Fibroblast of the aortic adventitia (primary cell): ENCODE measurements at regions not wholly inside any gene's neighbourhood (a gene's known extent, or its start where the extent isn't known, plus 50 kb on each side); places are given as distances from the start of the nearest gene placed in this dataset.
"Not testable (repeated sequence)": the region's sequence is repeated elsewhere in the genome, so short reads cannot be mapped to it uniquely, and the experiment has no call there.

Experiments
- DNase-seq: peaks from one replicate; pipeline ENCODE4 v3.0.0-alpha.2; 2010; ENCODE audit warnings: low read depth
- H3K4me3 ChIP-seq: 2 replicates; pipeline ENCODE4 v1.5.1; 2011; ENCODE audit warnings: low read depth, mild to moderate bottlenecking, control low read depth, low read length, moderate library complexity
- TF ChIP-seq, protein P1 (sequence below): IDR thresholded peaks from 2 replicates; pipeline ENCODE4 v1.5.1; 2011; ENCODE audit warnings: mild to moderate bottlenecking, low read length, control low read depth, inconsistent platforms; ENCODE audit not compliant: insufficient read depth

DNA sequence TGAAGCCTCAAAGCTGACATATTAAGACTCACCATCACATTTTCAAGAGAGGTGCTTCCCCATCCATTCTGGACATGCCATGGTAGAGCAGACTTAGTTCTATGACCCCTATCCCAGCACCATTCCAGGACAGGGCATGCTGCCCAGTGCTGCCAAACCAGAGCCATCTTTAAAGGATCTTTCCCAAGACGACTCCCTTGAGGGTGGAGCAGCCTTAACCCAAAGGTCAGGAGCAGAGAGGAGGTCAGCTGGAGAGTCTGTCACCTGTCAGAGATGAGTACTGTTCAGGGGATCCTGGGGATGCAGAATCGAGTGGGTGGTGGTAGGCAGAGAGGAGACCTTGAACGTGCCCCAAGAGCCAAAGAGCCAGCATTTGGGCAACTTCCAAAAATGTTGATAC, 459.8 kb downstream of the STK39 start:
- TF ChIP-seq, protein P1, sequence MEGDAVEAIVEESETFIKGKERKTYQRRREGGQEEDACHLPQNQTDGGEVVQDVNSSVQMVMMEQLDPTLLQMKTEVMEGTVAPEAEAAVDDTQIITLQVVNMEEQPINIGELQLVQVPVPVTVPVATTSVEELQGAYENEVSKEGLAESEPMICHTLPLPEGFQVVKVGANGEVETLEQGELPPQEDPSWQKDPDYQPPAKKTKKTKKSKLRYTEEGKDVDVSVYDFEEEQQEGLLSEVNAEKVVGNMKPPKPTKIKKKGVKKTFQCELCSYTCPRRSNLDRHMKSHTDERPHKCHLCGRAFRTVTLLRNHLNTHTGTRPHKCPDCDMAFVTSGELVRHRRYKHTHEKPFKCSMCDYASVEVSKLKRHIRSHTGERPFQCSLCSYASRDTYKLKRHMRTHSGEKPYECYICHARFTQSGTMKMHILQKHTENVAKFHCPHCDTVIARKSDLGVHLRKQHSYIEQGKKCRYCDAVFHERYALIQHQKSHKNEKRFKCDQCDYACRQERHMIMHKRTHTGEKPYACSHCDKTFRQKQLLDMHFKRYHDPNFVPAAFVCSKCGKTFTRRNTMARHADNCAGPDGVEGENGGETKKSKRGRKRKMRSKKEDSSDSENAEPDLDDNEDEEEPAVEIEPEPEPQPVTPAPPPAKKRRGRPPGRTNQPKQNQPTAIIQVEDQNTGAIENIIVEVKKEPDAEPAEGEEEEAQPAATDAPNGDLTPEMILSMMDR = no peak
- no peak overlapping the region for H3K4me3 ChIP-seq

DNA sequence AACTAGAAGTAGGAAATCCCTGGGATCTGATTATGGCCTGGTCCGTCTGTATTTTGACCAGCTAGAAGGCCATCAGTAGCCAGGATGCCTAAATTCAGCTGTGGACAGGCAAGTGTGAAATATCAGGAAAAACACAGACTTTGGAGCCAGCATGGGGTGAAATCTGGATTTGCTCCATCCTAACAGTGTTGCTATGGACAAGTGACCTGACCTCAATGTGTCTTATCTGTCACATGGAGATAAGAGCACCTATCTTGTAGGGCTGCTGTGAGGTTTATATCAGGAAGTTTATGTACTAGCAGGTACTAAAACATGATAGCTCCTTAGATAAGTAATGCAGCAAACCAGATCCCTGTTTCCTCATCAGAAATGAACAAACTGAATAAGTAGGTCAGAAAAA, 460.4 kb downstream of the STK39 start:
- no peak for DNase-seq
- no peak overlapping the region for H3K4me3 ChIP-seq

More for the DNA sequence above, 459.8 kb downstream of the STK39 start:
- DNase-seq = no peak

DNA sequence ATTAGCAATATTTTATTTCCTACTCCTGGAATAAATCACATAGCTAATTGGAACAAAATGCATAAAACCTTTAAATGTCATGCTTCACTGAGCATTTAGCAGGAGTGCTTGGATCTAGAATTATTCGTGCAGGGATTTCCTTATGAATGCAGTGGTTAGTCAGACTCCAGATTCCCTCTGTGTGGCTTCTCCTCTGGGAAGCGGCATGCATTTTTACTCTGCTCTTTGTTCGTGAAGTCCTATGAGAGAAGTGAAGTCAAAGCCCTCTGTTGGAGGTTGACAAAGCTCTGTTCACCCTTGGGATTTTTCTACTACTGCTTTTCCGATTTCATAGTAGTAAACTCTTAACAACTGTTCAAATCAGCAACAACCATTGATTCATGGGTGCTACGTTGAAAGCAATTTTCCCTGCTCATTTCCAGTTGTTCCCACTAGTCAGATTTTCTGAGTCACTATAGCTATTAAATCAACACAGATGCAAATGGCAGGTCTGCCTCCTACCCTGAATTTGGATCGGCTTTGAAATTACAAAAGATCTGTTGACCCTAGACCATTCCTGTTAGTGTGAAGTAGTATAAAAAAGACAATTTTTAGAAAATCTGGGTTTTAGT, 461.7 kb downstream of the STK39 start:
- DNase-seq = no peak
- TF ChIP-seq, protein P1 = no peak
- no peak overlapping the region for H3K4me3 ChIP-seq

More for the DNA sequence above, 460.4 kb downstream of the STK39 start:
- TF ChIP-seq, protein P1 = no peak

DNA sequence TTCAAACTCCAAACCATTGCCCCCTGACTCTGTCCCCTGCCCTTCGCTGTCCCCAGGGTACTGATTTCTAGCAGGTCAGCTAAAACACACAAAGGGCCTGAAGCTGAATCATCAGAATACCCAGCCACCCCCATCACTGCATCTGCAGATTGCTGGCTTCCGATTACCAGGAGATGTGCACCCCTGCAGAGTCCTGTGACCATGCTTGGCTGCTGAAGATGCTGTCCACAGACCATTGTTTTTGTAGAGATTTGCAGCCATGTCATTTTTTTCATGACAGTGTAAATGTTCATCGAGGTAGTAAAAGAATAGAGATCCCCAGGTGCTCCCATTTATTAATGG, 463.3 kb downstream of the STK39 start:
- DNase-seq = no peak
- TF ChIP-seq, protein P1 = no peak
- no peak overlapping the region for H3K4me3 ChIP-seq

DNA sequence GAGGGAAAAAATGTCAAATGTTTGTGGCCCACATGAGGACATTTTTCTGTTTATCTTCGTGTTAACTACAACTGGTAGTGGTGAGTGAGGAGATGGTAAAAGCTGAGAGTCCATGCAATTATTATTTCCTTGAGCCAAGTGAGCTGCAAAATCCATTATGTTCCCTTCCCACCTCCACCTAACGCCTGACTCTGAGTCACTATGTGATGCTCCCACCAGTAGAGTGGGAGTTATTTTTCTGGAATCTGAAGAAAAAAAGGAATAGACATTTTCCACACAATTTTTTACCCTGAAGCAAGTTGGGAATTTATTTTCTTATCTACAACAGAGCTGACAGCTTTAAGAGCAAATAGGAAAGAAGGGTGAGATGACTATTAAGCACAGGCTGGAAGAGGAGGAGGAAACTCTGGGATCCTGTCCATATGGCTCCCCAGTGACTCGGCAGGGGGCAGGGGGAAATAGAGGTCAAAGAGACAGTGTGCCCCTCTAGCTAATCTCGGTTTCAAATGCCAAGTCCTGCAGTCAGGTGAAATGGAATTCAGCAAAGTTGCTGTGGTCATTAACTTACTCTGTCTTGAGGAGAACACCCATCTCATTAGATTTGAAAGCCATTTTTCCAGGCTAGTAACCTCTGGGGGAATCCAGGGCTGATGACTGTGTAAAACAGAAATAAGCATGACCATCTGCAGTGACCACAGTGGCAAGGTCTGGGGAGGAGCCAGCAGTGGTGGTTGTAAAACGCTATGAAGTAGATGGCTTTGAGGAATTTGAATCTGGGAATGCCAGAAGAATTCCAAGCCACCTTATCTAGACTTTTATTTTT, 463.9 kb downstream of the STK39 start:
- DNase-seq = no peak
- H3K4me3 ChIP-seq = no peak overlapping the region
- TF ChIP-seq, protein P1 = no peak

DNA sequence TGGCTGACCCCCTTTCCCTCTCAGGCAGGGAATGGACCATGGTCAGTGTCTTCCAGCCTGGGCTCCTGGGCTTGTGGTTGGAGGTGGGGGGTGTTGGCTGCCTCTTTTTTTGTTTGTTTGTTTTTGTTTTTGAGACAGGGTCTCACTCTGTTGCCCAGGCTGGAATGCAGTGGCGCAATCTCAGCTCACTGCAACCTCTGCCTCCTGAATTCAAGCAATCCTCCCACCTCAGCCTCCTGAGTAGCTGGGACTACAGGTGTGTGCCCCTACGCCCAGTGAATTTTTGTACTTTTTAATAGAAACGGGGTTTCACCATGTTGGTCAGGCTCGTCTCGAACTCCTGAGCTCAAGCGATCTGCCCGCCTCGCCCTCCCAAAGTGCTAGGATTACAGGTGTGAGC, 465.8 kb downstream of the STK39 start:
- DNase-seq, H3K4me3 ChIP-seq: not testable (repeated sequence)

DNA sequence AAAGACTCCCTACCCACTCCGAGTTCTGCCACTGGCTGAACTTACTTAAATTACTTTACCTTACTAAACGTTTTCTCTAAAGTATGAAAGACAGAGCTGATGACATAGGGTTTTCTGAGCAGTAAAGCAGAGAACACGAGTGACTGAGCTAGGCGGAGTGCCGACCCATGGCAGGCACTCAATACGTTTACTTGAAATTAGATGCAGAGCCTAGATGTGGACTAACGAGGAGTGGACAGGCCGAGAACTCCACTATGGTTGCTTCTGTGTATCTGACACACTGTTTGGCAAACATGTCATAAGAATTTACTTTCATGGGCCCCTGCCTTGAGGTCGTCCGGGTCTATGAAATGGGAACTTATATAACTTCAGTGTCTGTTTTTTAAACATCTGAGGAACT, 471.0 kb downstream of the STK39 start:
- no peak overlapping the region for H3K4me3 ChIP-seq
- DNase-seq = no peak
- TF ChIP-seq, protein P1 = no peak
